HG03175 (cell line): ENCODE measurements at regions not wholly inside any gene's neighbourhood (a gene's known extent, or its start where the extent isn't known, plus 50 kb on each side); places are given as distances from the start of the nearest gene placed in this dataset.

Experiments
- ATAC-seq: cut with Tn5 transposase; IDR thresholded peaks from one replicate; pipeline ENCODE4 v1.9.1; 2021; ENCODE audit warnings: mild to moderate bottlenecking, moderate library complexity; ENCODE audit not compliant: unreplicated experiment

DNA sequence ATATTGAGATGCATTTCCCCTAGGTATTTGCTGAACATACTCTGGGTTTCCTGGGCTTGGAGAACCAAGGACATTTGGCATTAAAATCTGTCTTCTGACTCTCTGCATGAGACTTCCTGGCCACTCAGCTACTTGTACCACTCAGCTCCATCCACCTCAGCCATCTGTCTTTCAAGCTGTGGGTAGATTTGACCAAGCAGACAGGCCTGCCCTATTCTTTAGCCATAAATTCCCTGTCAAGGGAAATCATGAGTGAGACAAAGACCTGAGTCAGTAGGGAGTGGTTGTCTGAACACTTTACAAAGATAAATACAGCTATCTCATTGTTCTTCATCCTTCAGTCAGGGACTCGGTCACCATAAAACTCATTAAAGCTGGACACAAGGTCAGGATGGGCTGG, 399.1 kb downstream of the GPAM start:
- no peak for ATAC-seq

DNA sequence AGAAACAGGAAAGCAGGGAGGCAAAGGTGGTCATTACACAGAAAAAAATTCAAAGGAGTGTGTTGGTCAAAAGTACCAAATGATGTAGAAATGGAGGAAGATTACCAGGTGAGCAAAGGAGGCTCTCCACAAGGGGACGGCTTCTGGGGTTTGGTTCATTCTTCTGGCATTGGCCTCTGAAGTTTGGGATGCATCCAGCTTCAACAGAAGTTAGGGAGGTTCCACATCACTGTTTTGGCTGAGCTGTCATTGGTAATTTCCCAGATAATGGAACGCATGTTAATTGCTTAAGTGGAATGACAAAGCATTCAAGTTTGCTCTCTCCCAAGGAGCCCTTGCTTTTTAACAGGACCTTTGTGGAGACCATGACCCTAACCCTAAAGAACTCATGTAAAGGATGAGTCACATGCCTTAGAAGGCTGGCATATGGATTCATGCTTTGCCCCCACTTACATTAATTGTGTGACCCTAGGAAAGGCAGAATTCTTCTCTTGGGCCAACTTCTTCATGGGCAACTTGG, 398.6 kb downstream of the GPAM start:
- ATAC-seq: no peak

DNA sequence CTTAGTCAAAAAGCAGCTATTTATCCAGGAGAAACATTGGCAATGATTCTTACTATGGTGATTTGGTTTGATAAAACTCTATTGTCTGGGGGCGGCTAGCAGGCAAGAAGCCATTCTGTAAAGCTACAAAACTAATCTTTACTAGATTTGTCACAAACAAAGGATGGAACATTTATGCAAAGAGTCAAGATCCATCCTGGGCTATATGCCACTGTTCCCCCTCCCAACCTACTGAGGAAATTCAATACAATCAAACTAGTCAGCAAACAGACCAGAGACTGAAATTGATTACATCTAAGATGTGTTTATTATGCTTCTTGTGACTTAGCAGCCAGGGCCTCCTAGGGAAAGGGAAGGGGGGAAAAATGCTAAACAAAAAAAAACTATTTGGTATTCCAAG, 397.6 kb downstream of the GPAM start:
- ATAC-seq: no peak

DNA sequence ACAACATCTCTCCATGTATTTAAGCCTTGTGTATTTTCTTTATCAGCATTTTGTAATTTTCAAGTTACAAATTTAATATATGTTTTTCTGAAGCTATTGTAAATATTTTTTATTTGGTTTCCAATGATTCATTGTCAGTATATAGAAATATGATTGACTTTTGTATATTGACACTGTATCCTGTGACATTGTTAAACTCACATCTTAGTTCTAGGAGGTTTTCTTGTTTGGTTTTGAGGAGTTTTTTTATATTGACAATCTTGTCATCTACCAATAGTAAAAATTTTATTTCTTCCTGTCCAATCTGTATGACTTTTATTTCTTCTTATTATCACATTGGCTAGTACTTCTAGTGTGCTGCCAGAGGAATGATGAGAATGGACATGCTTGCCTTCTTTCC, 393.7 kb downstream of the GPAM start:
- no peak for ATAC-seq

DNA sequence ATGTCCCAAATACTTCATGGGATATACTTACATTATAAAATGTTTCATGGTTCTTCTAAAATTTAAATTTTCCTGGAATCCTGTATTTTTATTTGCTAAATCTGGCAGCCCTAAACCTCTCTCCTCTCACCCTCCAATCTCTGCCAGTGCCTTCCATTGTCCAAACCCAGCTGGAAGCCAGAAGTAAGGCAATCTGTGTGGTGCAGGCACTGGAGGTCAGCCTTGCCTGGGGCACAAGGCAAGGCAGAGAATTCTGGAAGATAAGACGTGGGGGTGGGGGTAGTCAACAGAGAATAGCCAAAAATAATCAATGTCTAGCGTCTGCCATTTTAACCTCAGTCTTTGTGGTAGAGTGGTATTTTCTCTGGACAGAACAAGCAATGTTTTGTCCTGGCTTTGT, 381.7 kb downstream of the GPAM start:
- no peak for ATAC-seq

DNA sequence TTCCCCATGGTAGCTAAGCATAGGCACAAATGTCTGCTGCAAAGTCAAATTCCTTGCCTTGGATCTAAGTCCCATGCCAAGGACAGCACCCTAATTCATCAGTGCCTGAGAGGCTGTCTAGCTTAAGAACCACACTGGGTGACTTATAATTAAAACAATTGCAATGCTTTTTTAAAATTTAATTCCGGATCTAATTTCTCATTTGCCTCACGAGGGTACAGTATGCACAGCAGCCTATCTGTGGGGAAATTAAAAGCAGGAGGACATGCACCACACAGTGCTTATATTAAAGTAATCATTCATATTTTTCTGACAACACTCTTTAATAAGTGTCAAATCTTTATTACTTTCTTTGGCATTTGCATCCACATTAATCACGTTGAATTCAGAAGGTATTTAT, 378.8 kb downstream of the GPAM start:
- no peak for ATAC-seq

DNA sequence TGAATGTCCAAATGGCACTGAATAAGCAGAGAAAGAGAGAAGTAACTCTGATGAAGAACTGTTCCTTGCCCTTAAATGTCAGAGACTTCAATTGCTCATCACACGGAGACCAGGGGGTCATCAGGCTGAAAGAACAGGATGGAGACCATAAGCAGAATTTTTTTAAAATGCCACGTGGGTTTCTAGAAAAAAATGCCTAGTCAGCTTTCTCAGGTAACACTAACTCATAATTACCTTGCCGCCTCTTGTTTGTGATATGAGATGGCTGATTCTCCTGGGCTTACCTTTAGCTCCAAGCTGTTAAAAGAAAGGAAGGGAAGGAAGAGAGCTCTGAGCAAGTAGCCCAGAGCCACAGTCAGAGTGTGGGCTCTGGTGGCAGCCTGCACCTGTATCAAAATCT, 372.0 kb downstream of the GPAM start:
- ATAC-seq: no peak

DNA sequence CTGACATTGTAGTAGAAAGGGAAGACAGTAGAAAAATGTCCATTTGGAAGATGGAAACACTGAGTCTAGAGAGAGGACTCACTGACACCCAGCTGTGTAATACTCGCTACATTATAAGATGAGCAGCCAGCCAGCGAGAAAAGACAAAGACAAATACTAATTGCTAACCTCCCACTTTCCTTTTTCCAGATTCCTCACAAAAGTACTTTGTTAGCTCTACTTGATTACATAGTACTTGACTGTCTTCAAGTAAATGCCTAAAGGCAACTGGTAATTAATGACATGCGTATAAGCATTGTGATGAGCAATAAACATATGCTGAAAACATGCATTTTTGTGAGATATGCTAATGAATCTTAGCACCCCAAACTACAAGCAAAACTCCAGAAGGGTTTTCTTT, 363.1 kb downstream of the GPAM start:
- no peak for ATAC-seq

DNA sequence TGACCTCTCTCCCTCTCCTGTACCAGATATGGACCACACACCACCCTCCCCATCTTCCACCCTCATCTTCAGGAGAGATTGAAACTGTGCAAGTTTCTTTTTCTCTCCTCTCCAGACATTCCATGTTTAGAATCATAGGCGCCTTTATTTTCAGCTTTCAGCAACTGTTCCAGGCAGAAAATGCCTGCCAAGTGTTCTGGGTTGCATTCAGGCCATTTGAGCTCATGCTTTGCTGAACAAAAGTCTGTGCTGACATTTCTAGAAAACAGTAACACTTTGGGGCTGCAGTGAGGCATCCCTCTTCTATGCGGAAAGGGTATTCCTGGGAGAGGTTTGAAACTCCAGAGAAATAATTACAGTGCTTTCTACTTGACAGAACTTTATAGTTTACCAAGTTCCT, 361.7 kb downstream of the GPAM start:
- no peak for ATAC-seq

DNA sequence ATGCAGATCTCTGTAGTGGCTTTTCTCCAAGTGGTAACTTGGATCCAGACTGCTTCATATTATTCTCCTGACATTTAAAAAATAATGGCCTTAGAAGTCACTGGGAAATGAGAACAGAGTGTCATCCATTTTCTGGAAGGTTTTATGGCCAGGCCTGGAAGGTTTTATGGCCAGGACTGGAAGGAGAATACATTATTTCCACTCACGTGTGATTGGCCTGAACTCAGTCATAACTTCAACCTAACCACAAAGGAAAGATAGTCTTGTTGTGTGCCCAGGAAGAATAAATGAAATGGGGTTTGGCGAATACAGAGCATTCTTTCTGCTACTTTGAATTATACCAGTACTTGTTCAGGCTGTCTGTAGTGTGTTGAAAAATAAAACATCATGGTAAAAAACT, 360.9 kb downstream of the GPAM start:
- ATAC-seq: no peak

DNA sequence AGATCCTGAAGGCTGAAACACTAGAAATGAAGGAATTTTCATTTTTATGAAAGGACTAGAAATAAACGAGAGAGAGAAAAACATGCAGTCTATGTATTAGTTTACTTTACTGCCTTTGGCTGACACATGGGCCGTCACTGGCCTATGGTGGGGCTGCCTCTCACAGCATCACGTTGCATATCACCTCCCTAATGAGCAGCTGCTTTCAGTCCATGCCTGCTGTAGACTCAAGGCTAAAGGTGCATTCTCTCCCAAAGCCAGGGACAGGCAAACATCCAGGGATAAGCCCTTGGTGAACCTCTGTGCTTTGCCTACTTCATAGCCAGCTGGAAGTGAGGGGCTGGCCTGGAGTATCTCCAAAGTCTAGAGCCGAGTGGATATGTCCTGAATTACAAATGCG, 359.4 kb downstream of the GPAM start:
- no peak for ATAC-seq

DNA sequence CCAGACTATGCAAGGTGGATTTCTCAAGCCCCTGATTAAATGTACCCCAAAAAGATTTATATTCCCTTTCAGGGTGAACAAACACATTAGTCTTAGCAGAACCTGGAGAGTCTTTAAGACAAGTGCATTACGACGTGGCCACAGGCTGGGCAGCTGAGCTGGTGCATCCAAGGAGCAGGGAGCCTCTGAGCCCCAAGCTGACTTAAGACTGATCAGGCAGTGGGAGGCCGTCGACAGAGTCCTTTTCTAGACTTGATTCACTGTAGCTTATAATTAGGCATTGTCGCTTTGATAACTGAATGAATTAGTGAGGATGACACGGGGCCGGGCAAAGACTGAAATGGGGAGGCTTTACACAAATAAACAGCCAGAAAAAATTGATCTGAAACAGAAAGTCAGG, 353.2 kb downstream of the GPAM start:
- no peak for ATAC-seq

DNA sequence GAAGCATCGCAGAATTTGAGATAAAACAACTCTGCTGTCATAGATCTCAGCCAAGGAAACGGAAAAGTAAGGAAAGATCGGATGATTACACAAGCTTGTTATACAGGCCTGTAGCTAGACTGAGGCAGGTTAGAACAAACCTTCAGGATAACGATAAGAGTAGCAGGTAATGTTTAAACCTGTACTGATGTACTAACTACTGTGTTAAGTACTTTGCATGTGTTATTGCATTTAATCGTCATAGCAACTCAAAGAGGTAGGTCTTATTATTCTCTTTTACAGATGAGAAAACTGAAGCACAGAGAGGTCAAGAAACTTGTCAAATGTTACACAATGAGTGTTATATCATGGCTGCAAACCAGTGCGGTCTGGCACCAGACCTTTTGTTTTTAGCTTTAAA, 352.5 kb downstream of the GPAM start:
- ATAC-seq: no peak

DNA sequence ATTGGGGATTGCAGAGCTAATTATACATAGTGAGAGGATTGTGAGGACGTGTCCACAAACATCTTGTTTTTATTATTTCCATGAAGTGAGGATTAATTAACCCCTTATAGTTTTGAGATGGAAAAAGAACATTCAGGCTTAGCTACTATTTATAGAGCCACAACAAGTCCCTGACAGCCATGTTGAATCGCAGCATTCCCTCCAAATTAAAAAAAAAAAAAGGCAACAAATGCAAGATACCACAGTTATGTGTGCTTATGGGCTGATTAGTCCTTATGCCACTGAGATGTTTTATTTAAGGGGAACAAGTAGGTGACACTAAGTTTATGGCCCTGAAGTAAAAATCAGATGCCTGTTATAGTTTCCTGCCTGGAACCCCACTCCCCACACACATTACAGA, 350.3 kb downstream of the GPAM start:
- ATAC-seq: no peak

DNA sequence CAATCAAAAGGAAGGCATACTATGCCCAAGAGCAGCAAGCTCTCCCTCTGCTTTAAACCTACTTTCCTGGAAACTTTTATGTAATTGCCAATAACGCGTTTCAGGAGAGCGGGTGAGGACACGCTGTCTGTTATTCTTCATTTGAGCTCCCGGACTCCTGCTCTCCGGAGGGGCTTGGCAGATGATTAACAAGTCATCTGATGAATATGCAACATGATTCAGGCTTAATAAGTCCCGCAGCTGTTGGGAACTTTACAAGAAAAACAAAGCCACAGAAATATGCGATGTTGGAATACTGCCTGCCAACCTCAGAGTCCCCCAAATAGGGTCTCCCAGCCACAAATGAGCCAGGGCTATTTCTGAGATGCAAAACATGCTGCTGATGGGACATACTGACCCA, 348.0 kb downstream of the GPAM start:
- ATAC-seq: no peak

DNA sequence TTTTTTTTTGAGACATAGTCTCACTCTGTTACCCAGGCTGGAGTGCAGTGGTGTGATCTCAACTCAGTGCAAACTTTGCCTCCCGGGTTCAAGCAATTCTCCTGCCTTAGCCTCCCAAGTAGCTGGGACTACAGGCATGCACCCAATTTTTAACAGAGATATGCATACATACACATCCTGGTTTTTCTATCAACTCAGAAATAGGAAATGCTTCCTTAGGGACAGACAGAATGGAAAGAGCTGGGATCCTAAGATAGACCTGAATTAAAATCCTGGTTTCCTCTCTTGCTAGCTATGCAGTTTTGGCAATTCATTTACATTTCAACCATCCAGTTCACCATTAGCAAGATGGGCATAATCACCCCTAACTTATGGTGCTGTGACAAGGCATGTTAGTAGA, 347.5 kb downstream of the GPAM start:
- ATAC-seq: no peak

DNA sequence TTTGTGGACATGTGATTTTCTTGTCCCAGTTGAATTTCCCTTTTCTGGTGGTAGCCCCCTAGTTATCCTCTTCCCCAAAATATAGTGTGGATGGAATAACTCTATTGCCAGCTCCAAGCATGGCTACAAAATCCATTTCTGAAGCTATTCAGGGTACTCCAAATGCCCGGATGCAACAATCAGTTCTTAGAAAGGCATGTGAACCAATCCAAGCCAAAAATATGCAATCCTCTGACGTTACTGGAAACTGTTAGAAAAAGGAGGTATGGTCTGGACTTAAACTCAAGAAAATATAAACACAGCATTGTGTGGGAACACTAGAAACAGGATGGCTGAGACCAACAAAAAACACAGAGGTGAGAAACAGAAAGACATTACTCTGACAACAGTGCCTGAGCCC, 347.0 kb downstream of the GPAM start:
- ATAC-seq: no peak

DNA sequence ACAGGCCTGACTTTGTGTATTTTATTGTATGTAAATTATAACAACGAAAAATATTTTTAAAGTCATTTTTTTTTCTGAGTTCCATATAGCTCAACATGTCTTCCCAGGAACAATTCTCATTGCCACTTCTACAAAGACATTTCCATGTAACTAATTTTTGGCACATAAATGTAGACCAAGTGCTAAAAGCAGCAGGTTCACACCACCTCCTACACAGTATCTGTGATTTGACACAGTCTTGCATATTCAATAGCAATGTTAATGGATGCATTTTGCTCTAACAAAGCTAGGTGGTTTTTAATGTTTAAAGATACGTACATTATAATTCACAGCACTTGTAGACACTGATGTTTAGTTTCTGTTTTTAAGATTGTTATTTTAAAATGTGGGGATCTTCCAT, 346.5 kb downstream of the GPAM start:
- no peak for ATAC-seq

DNA sequence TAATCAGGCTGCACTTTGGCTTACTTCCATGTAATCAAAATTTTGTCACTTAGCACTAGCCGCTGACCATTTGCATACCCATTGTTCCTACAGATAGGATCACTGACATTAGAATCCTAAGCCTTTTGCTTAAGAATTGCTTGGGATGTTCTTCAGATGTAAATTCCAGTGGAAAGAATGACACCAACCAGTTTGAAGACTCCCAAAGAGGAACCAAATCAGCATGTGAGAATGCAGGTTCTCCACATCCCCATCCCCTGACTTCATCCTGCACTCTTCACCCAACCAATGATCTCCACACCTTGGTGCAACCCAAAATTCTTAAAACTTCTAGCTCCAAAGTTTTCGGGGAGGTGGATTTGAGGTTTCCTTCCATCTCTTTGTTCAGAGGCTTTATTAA, 345.6 kb downstream of the GPAM start:
- ATAC-seq: no peak

DNA sequence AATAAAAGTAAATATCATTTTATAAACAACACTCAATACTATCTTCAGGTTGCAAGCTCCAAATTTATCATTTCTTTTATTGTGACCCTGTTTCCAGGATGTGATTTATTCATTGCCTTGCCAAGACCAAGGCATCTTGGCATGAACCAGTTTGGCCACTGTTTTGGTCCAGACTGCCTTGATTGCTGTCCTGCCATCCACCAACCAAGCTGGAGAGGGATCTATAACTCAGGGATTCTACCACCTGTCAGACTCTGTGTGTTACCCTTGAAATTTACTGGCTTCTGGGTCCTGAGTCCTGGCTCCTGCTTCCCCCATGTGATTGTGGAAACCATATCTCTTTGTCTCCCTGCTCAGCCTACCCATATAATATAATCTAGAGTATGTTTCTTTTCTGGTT, 343.0 kb downstream of the GPAM start:
- no peak for ATAC-seq

DNA sequence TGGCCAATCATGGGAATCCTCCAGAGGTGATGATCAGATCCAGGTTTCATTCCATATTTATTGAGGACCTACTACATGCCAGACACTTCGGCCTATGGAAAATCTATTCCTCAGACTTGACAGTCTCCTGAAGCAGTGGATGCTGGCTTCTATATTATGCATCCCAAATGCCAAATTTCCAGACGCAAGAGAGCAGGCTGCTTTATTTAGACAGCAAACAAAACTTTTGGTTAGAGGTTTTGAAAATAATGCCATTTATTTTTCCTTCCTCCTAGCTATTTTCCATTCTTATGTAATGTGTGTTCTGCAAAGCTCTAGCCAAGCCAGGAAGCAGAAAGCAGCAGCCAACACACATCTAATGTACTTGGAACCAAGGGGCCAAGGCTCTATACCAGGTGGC, 330.8 kb downstream of the GPAM start:
- ATAC-seq: no peak

DNA sequence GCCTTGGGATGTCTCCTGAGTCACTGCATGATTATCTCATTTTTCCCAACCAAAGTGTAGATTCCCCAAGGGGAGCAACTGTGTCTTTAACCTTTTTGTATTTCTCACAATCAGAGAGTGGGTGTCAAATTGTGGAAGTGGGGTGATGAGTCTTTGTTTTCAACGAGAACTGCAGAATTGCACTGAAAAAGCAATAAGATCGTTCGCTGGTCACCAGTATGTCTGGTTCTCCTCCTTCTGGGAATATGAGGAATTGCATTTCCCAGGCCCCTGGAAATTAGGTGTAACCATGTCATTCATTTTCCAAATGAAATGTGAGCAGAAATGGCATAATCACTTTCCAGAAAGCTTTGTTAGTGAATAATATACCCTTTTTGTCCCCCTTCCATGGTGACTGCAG, 326.9 kb downstream of the GPAM start:
- no peak for ATAC-seq

DNA sequence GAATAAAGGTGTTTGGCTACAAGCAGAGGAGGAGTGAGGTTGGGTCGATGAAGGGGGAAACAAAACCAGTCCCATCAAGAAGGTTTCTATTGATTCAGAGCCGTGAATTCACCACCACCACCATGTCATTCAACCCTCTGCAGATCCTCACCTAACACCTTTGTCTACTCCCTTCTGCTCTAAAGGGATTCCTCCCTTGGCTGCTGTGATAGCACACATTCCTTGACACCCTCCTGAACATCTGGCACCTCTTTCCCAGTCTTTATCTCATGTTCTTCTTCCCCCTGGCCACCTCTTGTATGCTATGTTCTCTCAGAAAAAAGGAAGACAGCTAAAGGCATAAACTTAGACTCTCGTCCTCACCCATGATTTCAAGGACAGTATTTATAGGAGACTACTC, 318.0 kb downstream of the GPAM start:
- no peak for ATAC-seq

DNA sequence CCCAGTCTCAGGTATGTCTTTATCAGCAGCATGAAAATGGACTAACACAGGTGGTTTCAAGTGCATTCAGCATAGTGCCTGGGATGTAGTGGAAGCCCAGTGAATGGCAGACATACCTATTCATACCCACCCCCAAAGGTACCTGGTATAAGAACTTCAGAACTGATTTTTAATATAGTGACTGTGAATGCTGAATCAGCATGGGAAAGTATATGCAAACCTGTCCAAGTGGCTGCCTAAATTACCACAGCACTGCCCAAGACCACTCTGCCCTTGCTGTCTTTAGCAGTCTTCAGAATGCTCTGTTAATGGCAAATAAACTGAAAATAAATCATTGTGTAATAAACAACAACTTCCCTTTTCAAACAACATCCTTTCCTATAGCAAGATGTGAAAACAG, 312.1 kb downstream of the GPAM start:
- ATAC-seq: no peak
